ENCODE measurements at regions not wholly inside any gene's neighbourhood (a gene's known extent, or its start where the extent isn't known, plus 50 kb on each side); places are given as distances from the start of the nearest gene placed in this dataset.

DNA sequence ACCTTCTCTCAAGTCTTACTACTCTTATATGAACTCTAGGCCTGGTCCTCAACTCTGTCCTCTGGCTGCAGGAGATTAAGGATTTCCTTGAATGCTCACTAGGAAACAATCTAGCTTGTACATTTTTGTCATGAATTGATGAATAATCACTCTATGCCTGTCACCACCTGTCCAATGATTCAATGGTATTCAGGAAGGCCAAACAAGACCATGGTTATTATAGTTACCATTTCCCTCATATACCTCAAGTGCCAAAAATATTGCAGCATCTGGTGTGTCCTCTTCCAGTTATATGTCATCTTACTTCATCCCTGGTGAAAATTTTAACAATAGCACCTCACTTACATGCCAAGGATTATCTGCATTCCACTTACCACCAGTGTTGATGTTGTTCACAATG lies 179.0 kb upstream of the MOCS2 start:
- TF ChIP-seq, protein P1, sequence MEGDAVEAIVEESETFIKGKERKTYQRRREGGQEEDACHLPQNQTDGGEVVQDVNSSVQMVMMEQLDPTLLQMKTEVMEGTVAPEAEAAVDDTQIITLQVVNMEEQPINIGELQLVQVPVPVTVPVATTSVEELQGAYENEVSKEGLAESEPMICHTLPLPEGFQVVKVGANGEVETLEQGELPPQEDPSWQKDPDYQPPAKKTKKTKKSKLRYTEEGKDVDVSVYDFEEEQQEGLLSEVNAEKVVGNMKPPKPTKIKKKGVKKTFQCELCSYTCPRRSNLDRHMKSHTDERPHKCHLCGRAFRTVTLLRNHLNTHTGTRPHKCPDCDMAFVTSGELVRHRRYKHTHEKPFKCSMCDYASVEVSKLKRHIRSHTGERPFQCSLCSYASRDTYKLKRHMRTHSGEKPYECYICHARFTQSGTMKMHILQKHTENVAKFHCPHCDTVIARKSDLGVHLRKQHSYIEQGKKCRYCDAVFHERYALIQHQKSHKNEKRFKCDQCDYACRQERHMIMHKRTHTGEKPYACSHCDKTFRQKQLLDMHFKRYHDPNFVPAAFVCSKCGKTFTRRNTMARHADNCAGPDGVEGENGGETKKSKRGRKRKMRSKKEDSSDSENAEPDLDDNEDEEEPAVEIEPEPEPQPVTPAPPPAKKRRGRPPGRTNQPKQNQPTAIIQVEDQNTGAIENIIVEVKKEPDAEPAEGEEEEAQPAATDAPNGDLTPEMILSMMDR (conservative IDR thresholded peaks at IDR 0.05; ENCODE audit: low read depth, low read length): no peak
- no peak for TF ChIP-seq EZH2 (IDR thresholded peaks at IDR 0.05; ENCODE audit: borderline replicate concordance, low read depth, low read length, poor library complexity, severe bottlenecking)
